H1 (cell line): ENCODE measurements at regions not wholly inside any gene's neighbourhood (a gene's known extent, or its start where the extent isn't known, plus 50 kb on each side); places are given as distances from the start of the nearest gene placed in this dataset.

Experiments used
- CEBPB ChIP-seq: IDR thresholded peaks from 2 replicates; pipeline ENCODE4 v1.6.1; 2012; ENCODE audit warnings: low read depth, low read length
- SP4 ChIP-seq: IDR thresholded peaks from 2 replicates; pipeline ENCODE4 v1.6.1; 2012; ENCODE audit warnings: low read length, inconsistent platforms

DNA sequence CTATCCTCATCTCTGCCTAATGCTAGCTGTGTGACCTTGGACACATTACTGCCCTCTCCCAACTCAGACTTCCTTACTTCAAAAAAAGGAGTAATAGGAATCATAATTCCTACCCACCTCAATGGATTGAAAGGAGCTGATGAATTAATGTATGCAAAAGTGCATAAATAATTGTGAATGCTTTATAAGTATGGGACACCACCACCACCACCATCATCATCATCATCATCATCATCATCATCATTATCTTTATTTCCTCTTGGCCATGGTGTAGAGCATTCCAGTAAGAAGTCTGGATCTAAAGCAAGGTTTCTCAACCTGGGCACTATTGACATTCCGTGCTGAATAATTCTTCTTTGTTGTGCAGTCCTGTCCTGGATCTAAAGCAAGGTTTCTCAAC lies 282.5 kb downstream of the MEX3B start (continued):
- TF ChIP-seq SP4: no peak
- no peak for TF ChIP-seq CEBPB
